HG03280 (cell line): ENCODE measurements at regions not wholly inside any gene's neighbourhood (a gene's known extent, or its start where the extent isn't known, plus 50 kb on each side); places are given as distances from the start of the nearest gene placed in this dataset.

Experiments used
- ATAC-seq: cut with Tn5 transposase; IDR thresholded peaks from one replicate; pipeline ENCODE4 v1.9.1; 2021; ENCODE audit warnings: mild to moderate bottlenecking, moderate library complexity; ENCODE audit not compliant: unreplicated experiment

DNA sequence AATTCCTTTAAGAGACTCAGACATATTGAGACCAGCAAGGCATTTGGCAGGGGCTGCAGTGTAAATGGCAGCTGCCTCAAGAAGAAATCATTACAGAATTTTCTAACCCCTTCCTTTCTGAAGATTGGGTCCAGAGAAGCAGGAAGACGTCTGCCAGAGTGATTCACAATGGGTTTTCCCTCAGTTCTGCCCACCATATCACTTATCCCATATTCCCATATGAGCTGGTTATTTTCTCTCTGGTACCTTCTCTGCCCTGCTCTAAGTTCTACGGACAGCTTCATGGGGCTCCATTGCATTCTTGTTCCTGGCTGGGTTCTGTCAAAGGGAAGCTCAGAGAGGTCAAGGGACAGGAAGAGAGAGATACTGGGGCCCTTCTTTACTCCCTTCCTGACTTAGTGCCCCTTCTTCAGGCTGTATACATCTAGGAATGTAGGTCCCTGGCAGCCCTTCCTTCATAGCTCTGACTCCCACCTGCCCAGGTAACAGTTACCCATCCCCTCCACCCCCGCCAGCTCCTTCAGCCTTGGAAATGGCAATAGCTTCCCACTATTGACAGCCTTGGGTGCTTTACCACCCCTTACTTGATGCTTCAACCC lies 420.6 kb upstream of the DAB1 start:
- no peak for ATAC-seq

GRCh38 chr1:57843760-57844159 lies 419.9 kb upstream of the DAB1 start:
- no peak for ATAC-seq

GRCh38 chr1:57839526-57839925 lies 415.7 kb upstream of the DAB1 start:
- no peak for ATAC-seq

GRCh38 chr1:57839067-57839466 lies 415.2 kb upstream of the DAB1 start:
- ATAC-seq, result no peak

DNA sequence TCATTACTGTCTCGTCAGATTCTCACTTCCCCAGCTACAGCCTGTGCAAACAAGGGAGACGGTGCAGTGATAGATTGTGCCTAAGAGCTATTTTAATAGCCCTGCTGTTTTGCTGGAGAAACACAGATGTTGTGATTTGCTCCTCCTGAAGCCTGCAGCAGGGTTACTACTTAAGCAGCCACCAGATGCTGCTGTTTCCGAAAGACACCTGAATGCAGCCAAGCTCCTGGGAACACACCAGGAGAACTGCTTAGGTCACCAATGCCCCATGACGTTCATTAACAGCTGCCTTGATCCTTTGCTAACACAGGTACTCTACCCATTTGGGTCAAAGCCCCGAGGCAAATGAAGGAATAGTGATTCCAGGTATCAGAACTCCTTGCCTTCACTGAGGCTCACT lies 411.8 kb upstream of the DAB1 start:
- ATAC-seq, result no peak

GRCh38 chr1:57833296-57833695 lies 409.4 kb upstream of the DAB1 start:
- ATAC-seq, result no peak

DNA sequence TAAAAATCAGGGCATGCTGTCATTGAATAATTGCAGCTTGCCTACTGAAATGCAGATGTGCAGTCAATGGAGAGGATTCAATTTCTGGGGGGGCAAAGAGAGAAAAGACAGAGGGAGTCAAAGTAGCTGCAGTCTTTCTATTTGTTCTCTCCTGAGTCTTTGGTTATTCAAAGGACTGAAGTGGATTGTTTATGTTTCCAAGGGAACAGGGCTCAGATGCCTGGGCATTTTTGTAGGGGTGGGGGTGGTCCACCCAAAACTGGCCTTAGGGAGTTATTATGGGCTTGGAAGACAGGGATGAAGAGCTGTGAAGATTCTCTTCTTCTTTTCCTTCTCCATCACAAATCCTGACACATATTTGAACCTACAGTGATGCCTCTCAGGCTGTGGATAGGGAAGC lies 408.8 kb upstream of the DAB1 start:
- no peak for ATAC-seq

DNA sequence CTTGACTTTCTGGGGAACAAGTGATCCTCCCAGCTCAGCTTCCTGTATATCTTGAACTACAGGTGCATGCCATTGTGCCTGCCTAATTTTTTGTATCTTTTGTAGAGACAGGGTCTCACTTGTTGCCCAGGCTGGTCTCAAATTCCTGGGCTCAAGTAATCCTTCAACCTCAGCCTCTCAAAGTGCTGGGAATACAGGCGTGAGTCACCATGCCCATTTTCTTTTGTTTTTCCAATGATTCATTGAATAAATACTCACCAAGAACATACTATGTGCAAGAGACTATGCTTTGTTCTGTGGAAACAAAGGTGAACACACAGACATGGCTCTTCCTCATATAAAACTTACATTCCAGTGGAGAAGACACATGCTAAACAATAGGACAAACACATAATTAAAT lies 407.8 kb upstream of the DAB1 start:
- ATAC-seq, result no peak

DNA sequence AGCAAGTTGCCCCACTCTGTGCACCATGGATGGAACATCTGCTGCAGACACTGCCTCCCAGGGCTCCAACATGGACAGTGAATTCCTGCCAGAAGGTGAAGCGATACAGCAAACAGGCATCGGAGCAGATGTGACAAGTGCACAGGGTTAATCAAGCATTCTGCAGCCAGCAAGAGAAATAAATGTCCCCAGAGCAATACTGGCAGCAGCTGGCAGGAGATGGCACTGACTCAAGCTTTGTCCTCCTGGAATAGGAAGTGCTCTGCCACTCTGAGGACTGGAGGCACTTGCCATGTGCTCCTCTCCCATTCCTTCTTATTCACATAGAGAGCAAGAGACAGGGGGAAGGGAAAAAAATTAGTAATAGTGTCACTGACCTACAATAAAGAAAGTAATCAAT lies 402.7 kb upstream of the DAB1 start:
- no peak for ATAC-seq

GRCh38 chr1:57824535-57824934 lies 400.7 kb upstream of the DAB1 start:
- no peak for ATAC-seq

GRCh38 chr1:57820356-57821095 lies 396.7 kb upstream of the DAB1 start:
- ATAC-seq, result no peak

DNA sequence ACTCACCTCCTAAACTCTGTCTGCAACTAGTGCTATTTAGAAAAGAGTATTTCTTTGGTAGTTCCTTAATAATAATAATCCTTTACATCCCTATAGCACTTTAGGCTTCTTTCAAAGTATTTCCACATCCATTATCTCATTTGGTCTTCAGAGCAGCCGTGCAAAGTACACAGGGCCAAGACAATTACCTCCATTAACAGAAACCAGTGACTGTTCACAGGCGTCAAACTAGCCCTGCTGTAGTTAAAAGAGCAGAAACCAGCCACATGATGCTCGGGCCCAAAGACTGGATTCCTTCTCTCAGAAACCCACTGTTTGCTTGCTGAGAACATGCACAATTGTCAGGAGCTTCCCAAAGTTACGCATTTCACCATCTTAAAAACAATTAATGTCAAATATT lies 396.0 kb upstream of the DAB1 start:
- no peak for ATAC-seq

DNA sequence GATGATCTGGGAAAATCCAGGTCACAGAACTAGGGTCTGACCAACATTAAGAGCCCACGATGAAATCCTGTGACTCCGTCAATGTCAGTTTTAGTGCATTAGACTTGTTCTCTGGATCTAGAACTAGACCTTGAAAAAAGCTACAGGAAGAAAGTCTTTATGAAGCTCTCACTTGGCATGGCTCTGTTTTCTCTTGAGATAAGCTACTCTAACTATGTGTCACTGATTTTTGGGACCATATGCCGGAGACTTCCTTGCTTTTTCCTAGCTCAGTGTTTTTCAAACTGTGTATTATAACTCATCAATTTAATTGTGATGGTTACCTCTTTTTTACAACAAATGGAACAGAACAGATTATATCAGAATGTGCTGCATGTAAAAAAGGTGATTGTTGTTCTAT lies 379.7 kb upstream of the DAB1 start:
- ATAC-seq, result no peak

DNA sequence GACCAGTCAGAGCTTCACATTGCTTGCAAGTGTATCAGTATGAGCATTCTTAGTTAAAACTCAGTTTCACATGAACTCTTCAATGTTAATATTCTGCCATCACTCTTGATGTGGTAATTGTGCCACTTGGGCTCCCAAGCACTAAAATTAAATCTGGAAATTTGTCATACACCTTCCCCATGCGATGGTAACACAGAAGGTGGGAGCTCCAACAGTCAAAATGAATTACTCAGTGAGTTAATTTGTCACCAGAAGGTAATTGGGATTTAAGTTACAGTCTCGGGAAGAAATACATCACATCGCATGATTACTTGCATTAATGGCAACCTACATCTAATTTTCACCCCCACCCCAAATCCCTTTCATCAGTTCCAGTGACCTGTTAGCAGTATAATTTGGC lies 376.5 kb upstream of the DAB1 start:
- ATAC-seq, result no peak

DNA sequence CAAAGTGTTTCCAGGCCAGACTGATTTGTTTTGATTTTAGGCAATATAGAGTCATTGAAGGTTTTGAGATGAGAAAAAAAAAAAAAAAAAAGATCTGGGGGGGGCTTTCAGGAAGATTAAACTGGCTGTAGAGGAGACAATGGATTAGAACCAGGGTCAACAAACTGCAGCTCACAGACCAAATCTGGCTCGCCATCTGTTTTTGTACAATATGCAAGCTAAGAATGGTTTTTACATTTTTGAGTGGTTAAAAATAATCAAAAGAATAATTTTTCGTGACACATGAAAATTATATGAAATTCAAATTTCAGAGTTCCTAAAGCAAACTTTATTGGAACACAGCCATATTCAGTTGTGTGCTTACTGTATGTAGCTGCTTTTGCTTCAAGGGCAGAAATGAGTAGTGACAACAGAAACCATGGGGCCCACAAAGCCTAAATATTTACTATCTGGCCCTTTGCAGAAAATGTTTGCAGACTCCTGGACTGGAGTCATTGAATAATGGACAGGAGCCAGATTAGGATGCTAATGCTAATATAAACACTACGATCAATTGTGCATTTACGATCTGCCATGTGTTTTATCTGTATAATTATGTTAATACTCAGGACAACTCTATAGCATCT lies 375.7 kb upstream of the DAB1 start:
- no peak for ATAC-seq

- no peak for ATAC-seq
These were observed 374.7 kb upstream of the DAB1 start for GRCh38 chr1:57798543-57798942.

DNA sequence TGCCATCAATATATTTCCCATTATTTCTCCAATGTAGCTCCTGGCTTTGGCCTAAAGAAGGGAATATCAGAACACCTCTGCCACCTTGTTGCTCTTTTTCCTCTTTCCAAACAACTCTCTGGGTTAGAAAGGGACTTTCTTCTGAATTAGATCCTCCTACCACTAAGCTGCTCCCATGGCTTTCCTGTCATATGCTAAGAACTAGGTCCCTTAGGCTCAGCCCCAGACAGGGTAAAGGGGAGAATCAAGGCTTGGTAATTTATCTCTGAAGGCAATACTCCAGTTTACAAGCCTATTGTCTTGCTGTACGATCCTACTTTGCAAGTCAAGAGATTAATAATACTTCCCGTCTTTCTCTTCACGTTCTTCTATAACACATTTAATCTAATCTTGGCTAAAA lies 373.2 kb upstream of the DAB1 start:
- no peak for ATAC-seq

- ATAC-seq, result no peak
These were observed 372.8 kb upstream of the DAB1 start for GRCh38 chr1:57796616-57797015.

DNA sequence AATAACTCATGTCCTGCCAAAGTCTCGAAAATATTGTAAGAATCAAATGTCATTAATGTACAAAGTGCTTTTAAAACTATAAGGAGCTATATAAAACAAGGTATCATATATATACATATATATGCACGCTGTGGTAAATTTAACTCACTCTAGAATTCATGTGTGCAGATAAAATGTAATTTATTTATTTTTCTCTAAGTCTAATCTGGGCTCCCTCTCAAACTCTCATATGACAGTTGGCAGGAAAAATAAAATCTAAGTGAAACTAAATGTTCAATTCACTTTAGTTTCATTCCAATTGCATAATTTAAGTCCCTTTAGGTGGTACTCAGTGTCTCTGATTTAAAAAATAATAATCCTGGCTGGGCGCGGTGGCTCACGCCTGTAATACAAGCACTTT lies 372.0 kb upstream of the DAB1 start:
- no peak for ATAC-seq

GRCh38 chr1:57794078-57794477 lies 370.2 kb upstream of the DAB1 start:
- no peak for ATAC-seq

GRCh38 chr1:57791497-57791896 lies 367.6 kb upstream of the DAB1 start:
- no peak for ATAC-seq

DNA sequence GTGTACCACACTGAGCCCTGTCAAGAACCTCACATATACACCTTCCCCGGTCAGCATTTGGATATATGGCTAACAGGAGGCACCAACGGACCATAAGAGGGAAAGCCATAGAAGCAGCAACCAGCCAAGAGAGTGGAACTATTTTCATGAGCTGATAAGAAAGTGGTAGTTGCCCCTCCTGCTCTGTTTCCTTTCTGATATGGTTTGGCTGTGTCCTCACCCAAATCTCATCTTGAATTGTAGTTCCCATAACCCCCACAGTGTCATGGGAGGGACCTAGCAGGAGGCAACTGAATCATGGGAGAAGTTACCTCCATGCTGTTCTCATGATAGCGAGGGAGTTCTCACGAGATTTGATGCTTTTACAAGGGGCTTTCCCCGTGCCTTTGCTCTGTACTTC lies 366.1 kb upstream of the DAB1 start:
- no peak for ATAC-seq

- no peak for ATAC-seq
These were observed 364.5 kb upstream of the DAB1 start for GRCh38 chr1:57788313-57788712.
